H9 (cell line): ENCODE measurements at regions not wholly inside any gene's neighbourhood (a gene's known extent, or its start where the extent isn't known, plus 50 kb on each side); places are given as distances from the start of the nearest gene placed in this dataset.

ENCODE experiments used
- DNase-seq: peaks from one replicate; pipeline ENCODE4 v3.0.0-alpha.2; 2017
- H2AFZ ChIP-seq: one replicate; pipeline ENCODE4 v1.6.1; 2013; ENCODE audit warnings: mild to moderate bottlenecking, low read length, control low read depth, moderate library complexity
- H2AK5ac ChIP-seq: 2 replicates; pipeline ENCODE4 v1.6.1; 2013; ENCODE audit warnings: low read length, control low read depth, mixed read lengths; ENCODE audit not compliant: insufficient read length
- H2BK120ac ChIP-seq: one replicate; pipeline ENCODE4 v1.6.1; 2013; ENCODE audit warnings: low read depth, mild to moderate bottlenecking, low read length, control low read depth, inconsistent platforms; ENCODE audit not compliant: poor library complexity, severe bottlenecking
- H2BK12ac ChIP-seq: 2 replicates; pipeline ENCODE4 v1.6.1; 2013; ENCODE audit warnings: low read length, control low read depth, mixed read lengths, low read depth; ENCODE audit not compliant: insufficient read length
- H2BK15ac ChIP-seq: 2 replicates; pipeline ENCODE4 v1.6.1; 2013; ENCODE audit warnings: low read depth, low read length, control low read depth
- H2BK20ac ChIP-seq: one replicate; pipeline ENCODE4 v1.6.1; 2013; ENCODE audit warnings: low read depth, mild to moderate bottlenecking, low read length, control low read depth, inconsistent platforms; ENCODE audit not compliant: poor library complexity, severe bottlenecking
- H2BK5ac ChIP-seq: 2 replicates; pipeline ENCODE4 v1.6.1; 2013; ENCODE audit warnings: low read length, control low read depth, mixed read lengths; ENCODE audit not compliant: insufficient read length
- H3K14ac ChIP-seq: 2 replicates; pipeline ENCODE4 v1.6.1; 2013; ENCODE audit warnings: low read length, control low read depth; ENCODE audit not compliant: insufficient read depth
- H3K18ac ChIP-seq: 2 replicates; pipeline ENCODE4 v1.6.1; 2013; ENCODE audit warnings: low read depth, mild to moderate bottlenecking, mixed read lengths, low read length, control low read depth; ENCODE audit not compliant: insufficient read length
- H3K23ac ChIP-seq: 2 replicates; pipeline ENCODE4 v1.6.1; 2013; ENCODE audit warnings: low read length, control low read depth, mixed read lengths, low read depth; ENCODE audit not compliant: insufficient read length
- H3K23me2 ChIP-seq: 2 replicates; pipeline ENCODE4 v1.6.1; 2013; ENCODE audit warnings: low read depth, mild to moderate bottlenecking, mixed read lengths, low read length, control low read depth; ENCODE audit not compliant: insufficient read length, poor library complexity, severe bottlenecking
- H3K27ac ChIP-seq: 2 replicates; pipeline ENCODE4 v1.5.1; 2013; ENCODE audit warnings: low read length, control low read depth, mixed read lengths, low read depth; ENCODE audit not compliant: insufficient read length
- H3K27me3 ChIP-seq: 2 replicates; pipeline ENCODE4 v1.6.1; 2013; ENCODE audit warnings: low read length, control low read depth, inconsistent platforms; ENCODE audit not compliant: insufficient read depth
- H3K4ac ChIP-seq: 2 replicates; pipeline ENCODE4 v1.6.1; 2013; ENCODE audit warnings: low read depth, mild to moderate bottlenecking, control low read depth, inconsistent platforms, low read length, moderate library complexity
- H3K4me1 ChIP-seq: 2 replicates; pipeline ENCODE4 v1.6.1; 2013; ENCODE audit warnings: low read length, control low read depth, inconsistent platforms; ENCODE audit not compliant: insufficient read depth
- H3K4me2 ChIP-seq: 2 replicates; pipeline ENCODE4 v1.6.1; 2013; ENCODE audit warnings: low read length, control low read depth, mixed read lengths; ENCODE audit not compliant: insufficient read length, insufficient read depth
- H3K56ac ChIP-seq: 2 replicates; pipeline ENCODE4 v1.6.1; 2013; ENCODE audit warnings: low read depth, mild to moderate bottlenecking, mixed read lengths, low read length, control low read depth; ENCODE audit not compliant: insufficient read length
- H3K79me1 ChIP-seq: 2 replicates; pipeline ENCODE4 v1.6.1; 2013; ENCODE audit warnings: low read depth, mild to moderate bottlenecking, moderate library complexity, low read length, control low read depth, inconsistent platforms; ENCODE audit not compliant: insufficient read depth, poor library complexity, severe bottlenecking
- H3K79me2 ChIP-seq: 2 replicates; pipeline ENCODE4 v1.6.1; 2013; ENCODE audit warnings: low read length, control low read depth, inconsistent platforms; ENCODE audit not compliant: insufficient read depth
- H3K9ac ChIP-seq: 2 replicates; pipeline ENCODE4 v1.6.1; 2013; ENCODE audit warnings: low read length, control low read depth, mixed read lengths; ENCODE audit not compliant: insufficient read length; ENCODE audit errors: extremely low read depth
- H3K9me3 ChIP-seq: one replicate; pipeline ENCODE4 v1.6.1; 2013; ENCODE audit warnings: low read depth, low read length, inconsistent platforms; ENCODE audit not compliant: control insufficient read depth
- H3T11ph ChIP-seq: one replicate; pipeline ENCODE4 v1.6.1; 2013; ENCODE audit warnings: mild to moderate bottlenecking, low read length, control low read depth, inconsistent platforms
- H4K20me1 ChIP-seq: one replicate; pipeline ENCODE4 v1.6.1; 2013; ENCODE audit not compliant: control insufficient read depth, insufficient read length, insufficient read depth
- H4K5ac ChIP-seq: 2 replicates; pipeline ENCODE4 v1.6.1; 2013; ENCODE audit warnings: low read depth, mild to moderate bottlenecking, mixed read lengths, low read length, control low read depth; ENCODE audit not compliant: insufficient read length
- H4K8ac ChIP-seq: replicated peaks from 2 replicates; pipeline ENCODE4 v1.6.1; 2013; ENCODE audit warnings: low read length, control low read depth, mixed read lengths, low read depth; ENCODE audit not compliant: insufficient read length
- H4K91ac ChIP-seq: 2 replicates; pipeline ENCODE4 v1.6.1; 2013; ENCODE audit warnings: low read depth, mild to moderate bottlenecking, moderate library complexity, mixed read lengths, low read length, control low read depth; ENCODE audit not compliant: insufficient read length
- H3K27ac Mint-ChIP-seq, 3 experiments: 2 replicates in 2 of 3; 3 replicates in 1 of 3; pipeline ENCODE4 v1.8.0; 2020 to 2021; ENCODE audit warnings: mixed read lengths in 3 of 3, mild to moderate bottlenecking in 1 of 3, moderate library complexity in 1 of 3
- H3K27me3 Mint-ChIP-seq: 2 replicates; pipeline ENCODE4 v1.8.0; 2021; ENCODE audit warnings: low read depth, mild to moderate bottlenecking, moderate library complexity, mixed read lengths
- H3K36me3 Mint-ChIP-seq, 3 experiments: 2 replicates in 2 of 3; 3 replicates in 1 of 3; pipeline ENCODE4 v1.8.0; 2020 to 2021; ENCODE audit warnings: low read depth in 3 of 3, mixed read lengths in 3 of 3; ENCODE audit not compliant: insufficient read depth in 1 of 3
- H3K4me1 Mint-ChIP-seq, 2 experiments: 2 replicates each; pipeline ENCODE4 v1.8.0; 2020; ENCODE audit warnings: mixed read lengths in 2 of 2
- H3K4me3 Mint-ChIP-seq, 2 experiments: 2 replicates in 1 of 2; 3 replicates in 1 of 2; pipeline ENCODE4 v1.8.0; 2020 to 2021; ENCODE audit warnings: mild to moderate bottlenecking in 2 of 2, mixed read lengths in 2 of 2, moderate library complexity in 1 of 2
- H3K9me3 Mint-ChIP-seq, 2 experiments: 2 replicates in 1 of 2; 3 replicates in 1 of 2; pipeline ENCODE4 v1.8.0; 2020; ENCODE audit warnings: mild to moderate bottlenecking in 2 of 2, mixed read lengths in 2 of 2, moderate library complexity in 1 of 2
- CTCF ChIP-seq: fragments of 200-600 bp; sonication (generic); conservative IDR thresholded peaks from 3 replicates; pipeline ENCODE4 v1.8.0; 2021; ENCODE audit warnings: antibody characterized with exemption, mild to moderate bottlenecking
- WGBS: extraction: QIAGEN DNeasy Blood & Tissue Kit; methylation state at CpG from one replicate; pipeline ENCODE4 v1.1.7; 2013; ENCODE audit warnings: missing lambda C conversion rate, low lambda C conversion rate, mixed read lengths; ENCODE audit not compliant: insufficient read length; ENCODE audit errors: extremely low coverage; 5-methylcytosine and 5-hydroxymethylcytosine counted together

DNA sequence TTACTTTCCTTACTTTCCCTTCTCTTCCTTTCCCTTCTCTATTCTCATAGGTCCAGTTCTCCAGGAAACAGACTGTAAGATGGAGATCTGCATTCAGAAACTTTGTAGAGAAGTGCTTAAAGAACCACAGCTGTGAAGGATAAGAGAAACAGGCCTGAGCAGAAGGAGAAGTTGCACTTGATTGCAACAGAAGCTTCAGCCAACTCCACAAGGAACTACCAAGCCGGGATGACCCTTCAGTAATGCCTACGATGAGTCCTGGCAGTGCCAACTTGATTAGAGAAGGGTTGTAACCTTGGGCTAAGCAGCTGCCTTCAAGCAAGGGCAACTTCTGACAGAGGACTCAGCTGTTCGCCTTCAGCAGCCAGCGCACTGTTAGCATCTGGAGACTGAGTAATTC lies 413.3 kb upstream of the RASGEF1B start:
- Histone ChIP-seq H4K20me1 (no peaks in the 10 kb centered on the region), H2AK5ac (no peak overlapping the region), H3K56ac (no peak overlapping the region), H3K9me3 (no peaks in the 10 kb centered on the region), H2BK12ac (no peak overlapping the region), H4K8ac (no peak overlapping the region), H2BK5ac (no peak overlapping the region), H4K5ac (no peak overlapping the region), H3K4ac (no peak overlapping the region), H3K79me1 (no peaks in the 10 kb centered on the region), H2BK20ac (no peak overlapping the region), H3K9ac (no peak overlapping the region), H3K79me2 (no peaks in the 10 kb centered on the region), H3K14ac (no peak overlapping the region), H3K23me2 (no peaks in the 10 kb centered on the region), H2BK15ac (no peak overlapping the region), H3K23ac (no peak overlapping the region), H3K4me2 (no peak overlapping the region), H3K4me1 (no peaks in the 10 kb centered on the region), H2BK120ac (no peak overlapping the region), H3K27me3 (no peaks in the 10 kb centered on the region), H4K91ac (no peak overlapping the region), H3K18ac (no peak overlapping the region), H3K27ac (no peak overlapping the region), H2AFZ (no peak overlapping the region), H3T11ph (no peak overlapping the region)
- TF ChIP-seq CTCF = no peak
- no peak overlapping the region for H3K27ac Mint-ChIP-seq
- no peak for DNase-seq
- no peaks in the 10 kb centered on the region for H3K36me3 Mint-ChIP-seq
- no peaks in the 10 kb centered on the region; a peak in 1 of 5 replicates for H3K9me3 Mint-ChIP-seq
- no peaks in the 10 kb centered on the region; the same call in 1 of the 2 replicates for H3K27me3 Mint-ChIP-seq
- H3K4me3 Mint-ChIP-seq = no peak overlapping the region
- no peaks in the 10 kb centered on the region for H3K4me1 Mint-ChIP-seq
- WGBS = no CpG with 5 or more reads among the region's 4 CpGs
